Caki2 (cell line): ENCODE measurements at regions not wholly inside any gene's neighbourhood (a gene's known extent, or its start where the extent isn't known, plus 50 kb on each side); places are given as distances from the start of the nearest gene placed in this dataset.

Experiments
- DNase-seq: peaks from one replicate; pipeline ENCODE4 v3.0.0-alpha.2; 2015; ENCODE audit warnings: low read depth
- in situ Hi-C: cut with HindIII; loops from 2 replicates; pipeline ENCODE4 v1.10.0; 2016; ENCODE audit warnings: low sequenced_read_pairs, low pct_unique_long_range_greater_than_20kb, mixed read lengths

DNA sequence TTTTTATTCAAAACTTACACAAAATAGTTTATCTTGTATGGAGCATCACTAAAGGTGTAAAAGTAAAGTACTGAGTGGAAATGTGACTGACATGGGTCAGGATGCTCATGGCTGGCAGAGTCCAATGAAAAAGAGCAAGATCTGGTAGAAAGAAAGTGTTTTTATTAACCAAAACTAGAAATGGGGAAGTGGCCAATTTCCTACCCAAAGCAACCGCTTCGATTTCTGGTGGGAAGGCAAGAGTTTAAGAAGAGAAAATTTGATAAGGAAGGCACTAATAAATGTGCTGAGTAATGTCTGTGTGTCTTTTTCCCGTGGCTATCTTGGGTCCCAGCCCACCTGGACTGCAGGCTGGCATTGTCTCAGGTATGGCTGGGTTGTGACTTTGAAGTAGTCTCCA is 277.7 kb downstream of the ANKRD7 start:
- in situ Hi-C loops = no loop called here
- no peak for DNase-seq

DNA sequence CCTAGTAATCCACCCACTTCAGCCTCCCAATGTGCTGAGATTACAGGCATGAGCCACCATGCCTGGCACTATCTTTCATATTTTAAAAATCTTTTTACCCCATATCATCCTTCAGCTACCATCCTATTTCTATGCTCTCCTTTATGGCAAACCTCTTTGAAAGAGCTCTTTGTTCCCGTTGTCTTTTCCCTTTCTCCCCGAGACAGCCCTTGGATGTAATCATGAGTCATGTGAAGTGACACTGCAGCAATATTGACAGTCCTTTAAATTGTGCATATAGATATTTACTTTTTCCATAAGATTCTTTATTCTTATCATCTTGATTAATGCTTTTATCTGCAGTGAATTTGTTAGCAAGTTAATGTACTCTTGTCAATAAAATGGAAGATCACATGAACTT is 286.6 kb downstream of the ANKRD7 start:
- DNase-seq = no peak
- in situ Hi-C loops = no loop called here

DNA sequence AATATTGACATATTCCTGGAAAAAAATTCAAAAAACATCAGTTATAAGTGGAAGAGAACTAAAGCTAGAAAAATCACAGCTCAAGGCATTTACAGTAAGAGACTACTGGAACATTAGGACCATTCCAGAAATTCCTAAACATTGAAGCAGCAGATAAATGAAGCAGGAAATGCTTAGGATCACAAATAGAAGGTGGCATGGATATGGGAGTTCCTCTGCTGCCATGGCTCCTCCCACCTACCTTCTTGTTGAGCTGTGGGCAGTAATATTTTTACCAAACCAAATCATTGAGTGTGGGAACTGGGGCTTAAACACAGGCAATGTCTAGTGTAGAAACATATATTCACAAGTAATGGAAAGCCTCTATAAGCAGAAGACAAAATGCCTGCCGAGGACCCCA is 292.8 kb downstream of the ANKRD7 start:
- in situ Hi-C loops = no loop called here
- DNase-seq = no peak

DNA sequence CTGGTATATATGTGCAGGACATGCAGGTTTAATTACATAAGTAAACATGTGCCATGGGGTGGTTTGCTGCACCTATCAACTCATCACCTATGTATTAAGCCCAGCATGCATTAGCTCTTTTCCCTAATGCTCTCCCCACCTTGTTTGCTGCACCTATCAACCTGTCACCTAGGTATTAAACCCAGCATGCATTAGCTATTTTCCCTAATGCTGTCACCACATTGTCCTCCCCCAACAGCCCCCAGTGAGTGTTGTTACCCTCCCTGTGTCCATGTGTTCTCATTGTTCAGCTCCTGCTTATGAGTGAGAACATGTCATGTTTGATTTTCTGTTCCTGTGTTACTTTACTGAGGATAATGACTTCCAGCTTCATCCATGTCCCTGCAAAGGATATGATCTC is 300.5 kb downstream of the ANKRD7 start:
- in situ Hi-C loops = no loop called here
- no peak for DNase-seq

DNA sequence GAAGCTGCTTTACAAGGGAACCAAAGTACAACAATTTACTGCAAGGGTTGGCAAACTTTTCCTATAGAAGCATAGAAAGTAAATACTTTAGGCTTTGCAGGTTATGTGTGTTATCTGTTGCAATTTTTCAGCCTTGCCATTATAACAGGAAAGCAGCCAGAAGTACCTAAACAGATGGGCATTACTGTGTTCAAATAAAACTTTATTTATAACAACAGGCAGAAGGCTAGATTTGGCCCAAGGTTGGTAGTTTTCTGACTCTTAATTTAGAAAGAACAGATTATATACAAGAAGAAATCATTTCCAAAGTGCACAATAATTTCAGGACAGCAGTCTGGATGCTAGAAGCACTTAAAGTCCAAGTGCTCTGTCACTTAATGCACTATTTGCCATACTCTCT is 307.1 kb downstream of the ANKRD7 start:
- in situ Hi-C loops = no loop called here
- no peak for DNase-seq

DNA sequence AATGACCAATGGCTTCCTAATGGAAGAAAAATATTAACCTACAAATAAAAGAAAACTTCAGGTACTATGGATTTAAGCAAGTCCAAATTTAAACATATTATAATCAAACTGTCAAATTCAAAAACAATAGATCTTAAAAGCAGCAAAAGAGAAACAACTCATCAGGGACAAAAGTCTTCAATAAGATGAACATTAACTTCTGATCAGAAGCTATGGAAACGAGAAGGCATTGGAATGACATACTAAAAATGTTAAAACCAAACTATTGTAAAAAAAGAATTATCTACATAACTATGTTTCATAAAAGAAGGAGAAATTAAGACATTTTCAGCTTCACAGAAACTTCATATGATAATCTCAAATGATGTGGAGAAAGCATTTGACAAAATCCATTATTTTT is 334.7 kb downstream of the ANKRD7 start:
- no peak for DNase-seq
- in situ Hi-C loops = no loop called here

DNA sequence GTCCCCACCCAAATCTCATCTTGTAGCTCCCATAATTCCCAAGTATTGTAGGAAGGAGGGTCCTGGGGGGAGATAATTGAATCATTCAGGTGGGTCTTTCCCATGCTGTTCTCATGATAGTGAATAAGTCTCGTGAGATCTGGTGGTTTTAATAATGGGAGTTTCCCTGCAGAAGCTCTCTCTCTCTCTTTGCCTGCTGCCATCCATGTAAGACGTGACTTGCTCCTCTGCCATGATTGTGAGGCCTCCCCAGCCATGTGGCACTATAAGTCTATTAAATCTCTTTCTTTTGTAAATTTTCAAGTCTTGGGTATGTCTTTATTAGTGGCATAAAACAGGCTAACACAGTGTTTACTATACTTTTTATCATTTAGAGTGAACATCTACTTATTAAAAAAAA is 338.8 kb downstream of the ANKRD7 start:
- in situ Hi-C loops = no loop called here
- DNase-seq = no peak

DNA sequence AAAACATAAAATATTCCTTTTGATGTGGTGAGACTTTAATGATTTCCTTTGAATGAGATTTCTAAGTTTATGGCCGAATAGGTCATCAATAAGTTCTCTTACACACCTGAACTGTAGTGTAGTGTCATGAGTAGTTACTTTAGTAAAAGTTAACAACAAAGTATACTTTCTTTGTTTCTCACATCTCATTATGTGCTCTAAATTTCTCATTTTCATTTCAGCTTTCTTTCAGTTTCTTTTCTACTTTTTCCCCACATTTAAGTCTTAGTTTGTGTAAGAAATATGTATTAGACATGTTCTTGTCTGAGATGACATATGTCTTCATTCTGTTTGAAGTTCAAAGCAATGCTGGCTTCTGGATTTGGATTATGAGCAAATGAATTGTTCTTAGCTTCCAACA is 348.1 kb downstream of the ANKRD7 start:
- DNase-seq = no peak
- in situ Hi-C loops = no loop called here

DNA sequence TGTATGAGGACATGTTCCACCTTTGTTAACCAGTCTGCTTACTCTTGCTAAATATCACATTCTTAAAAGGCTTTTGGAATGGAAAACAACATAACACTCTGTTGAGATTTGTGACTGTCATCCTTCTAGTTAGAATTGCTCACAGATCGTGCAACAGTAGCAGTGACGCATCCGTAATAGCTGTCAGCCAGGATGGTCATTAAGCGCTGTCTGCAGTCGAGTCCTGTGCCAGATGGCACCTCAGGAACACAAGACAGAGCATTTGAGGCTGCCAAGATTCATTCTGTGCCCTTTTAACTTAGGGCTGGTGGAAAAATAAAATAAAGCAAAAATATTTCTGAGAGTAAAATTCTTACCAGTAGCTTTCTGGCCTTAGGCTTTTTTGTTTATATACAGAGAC is 348.6 kb downstream of the ANKRD7 start:
- in situ Hi-C loops = no loop called here
- no peak for DNase-seq

DNA sequence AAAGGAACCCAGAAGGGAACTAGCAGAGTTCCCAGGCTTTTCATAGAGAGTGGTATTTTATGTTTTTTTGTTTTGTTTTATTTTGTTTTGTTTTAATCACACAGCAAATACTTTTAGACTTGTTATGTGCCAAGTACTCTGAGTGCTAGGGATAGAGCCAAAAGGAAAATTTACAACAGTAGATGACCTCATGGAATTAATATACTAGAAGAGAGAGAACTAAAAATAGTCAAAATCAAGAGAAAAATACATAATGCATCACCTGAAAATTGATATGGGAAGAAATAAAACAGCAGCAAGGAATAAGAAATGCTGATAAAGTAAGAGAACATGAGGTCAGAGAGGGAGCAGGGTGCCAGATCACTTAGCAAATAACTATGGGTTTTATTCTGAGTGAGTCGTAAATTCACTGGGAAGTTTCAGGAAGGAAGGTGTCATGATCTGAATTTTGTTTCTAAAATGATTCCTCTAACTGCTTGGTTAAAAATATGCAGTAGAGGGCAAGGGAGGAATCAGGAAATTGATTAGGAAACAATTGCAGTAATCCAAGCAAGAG is 351.0 kb downstream of the ANKRD7 start:
- DNase-seq = no peak

DNA sequence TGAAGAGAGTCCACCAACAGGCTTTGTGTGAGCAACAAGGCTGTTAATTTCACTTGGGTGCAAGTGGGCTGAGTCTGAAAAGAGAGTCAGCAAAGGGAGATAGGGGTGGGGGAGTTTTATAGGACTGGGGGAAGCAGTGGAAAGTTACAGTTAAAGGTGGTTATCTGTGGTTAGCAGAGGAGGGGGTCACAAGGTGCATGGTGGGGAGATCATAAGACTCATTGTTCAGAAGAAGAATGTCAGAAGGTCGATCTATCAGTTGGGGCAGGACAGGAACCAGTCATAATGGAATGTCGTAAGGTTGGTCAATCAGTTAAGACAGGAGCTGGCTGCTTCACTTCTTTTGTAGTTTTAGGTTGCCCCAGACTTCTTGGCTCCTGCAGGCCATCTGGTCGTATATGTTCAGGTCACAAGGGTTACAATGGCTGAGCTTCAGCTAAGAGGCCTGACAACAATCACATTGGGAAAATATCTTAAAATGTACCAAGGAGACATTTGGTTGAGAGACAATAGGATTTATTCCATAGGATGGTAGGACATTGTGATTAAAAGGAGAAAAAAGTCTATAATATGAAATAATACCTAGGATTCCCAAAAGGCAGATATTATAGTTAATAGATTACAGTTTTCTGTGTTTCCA is 356.4 kb downstream of the ANKRD7 start:
- in situ Hi-C loops = no loop called here
- no peak for DNase-seq

More for the DNA sequence above, 351.0 kb downstream of the ANKRD7 start:
- in situ Hi-C loops = no loop called here

DNA sequence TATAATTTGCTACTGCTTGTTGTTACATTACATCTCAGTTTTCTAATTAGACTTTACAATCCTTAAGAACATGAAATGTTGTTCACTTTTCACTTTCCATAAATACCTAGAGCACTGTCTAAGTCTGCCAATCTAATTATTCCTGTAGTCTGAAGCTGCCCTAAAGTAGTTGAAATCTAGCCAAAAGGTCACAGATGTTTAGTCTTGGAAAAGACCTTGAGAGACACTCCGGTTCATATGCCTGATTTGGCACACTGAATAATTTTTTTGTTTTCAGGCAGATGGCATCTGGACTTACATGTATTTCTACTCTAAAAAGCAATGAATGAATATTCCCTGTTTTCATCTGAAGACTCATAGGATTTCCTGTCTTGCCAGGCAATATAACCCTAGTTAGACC is 359.1 kb downstream of the ANKRD7 start:
- in situ Hi-C loops = no loop called here
- DNase-seq = no peak

DNA sequence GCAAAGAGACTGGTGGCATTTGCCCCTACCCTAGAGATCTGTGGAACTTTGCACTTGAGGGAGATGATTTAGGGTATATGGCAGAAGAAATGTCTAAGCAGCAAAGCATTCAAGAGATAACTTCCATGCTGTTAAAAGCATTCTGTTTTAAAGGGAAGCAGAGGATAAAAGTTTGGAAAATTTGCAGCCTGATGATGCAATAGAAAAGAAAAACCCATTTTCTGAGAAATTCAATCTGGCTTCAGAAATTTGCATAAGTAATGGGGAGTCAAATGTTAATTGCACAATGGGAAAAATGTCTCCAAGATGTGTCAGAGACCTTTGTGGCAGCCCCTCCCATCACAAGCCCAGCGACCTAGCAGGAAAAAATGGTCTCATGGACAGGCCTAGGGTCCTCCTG is 361.7 kb downstream of the ANKRD7 start:
- in situ Hi-C loops = no loop called here
- DNase-seq = no peak

DNA sequence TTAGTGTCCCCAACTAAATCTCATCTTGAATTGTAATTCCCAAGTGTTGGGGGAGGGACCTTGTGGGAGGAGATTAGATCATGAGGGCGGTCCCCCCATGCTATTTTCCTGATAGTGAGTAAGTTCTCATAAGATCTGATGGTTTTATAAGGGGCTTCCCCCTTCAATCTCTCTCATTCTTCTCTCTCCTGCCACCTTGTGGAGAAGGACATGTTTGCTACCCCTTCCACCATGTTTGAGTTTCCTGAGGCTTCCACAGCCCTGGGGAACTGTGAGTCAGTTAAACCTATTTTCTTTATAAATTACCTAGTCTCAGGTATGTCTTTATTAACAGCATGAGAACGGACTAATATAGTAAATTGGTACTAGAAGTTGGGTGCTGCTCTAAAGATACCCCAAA is 365.6 kb downstream of the ANKRD7 start:
- in situ Hi-C loops = no loop called here
- DNase-seq = peak; percentile 16

DNA sequence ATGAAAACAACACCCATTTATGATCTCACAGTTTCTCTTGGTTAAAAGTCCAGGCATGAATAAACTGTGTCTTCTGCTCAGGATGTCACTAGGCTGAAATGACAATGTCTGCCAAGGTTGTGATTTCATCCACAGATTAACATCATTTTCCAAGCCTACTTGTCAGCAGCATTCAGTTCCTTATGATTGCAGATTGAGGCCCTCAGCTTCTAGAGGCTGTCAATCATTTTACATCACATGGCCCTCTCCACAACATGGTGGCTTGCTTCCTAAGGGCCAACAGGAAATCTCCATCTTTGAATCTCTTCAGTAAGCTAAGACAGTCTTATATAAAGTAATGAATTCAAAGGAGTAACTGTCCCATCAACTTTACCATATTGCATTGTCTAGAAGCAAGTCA is 377.6 kb downstream of the ANKRD7 start:
- no peak for DNase-seq
- in situ Hi-C loops = no loop called here

DNA sequence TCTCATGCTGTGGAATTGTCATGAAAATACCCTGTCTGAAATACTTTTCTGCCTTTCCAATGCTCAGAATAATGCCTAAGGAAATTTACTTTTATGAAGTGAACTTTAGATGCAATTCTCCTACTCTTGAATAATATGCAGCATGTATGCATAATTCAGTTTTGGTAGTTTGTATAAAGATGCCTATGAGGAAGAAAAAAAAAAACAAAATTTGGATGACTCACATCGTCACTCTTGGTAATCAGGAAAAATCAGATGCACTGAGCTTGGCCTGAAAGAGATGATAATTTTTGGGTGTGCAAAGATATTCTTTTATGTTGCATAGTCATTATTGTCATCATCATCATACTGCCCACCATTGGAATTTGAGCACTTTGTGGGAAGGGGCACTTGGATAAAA is 382.1 kb downstream of the ANKRD7 start:
- no peak for DNase-seq
- in situ Hi-C loops = no loop called here

DNA sequence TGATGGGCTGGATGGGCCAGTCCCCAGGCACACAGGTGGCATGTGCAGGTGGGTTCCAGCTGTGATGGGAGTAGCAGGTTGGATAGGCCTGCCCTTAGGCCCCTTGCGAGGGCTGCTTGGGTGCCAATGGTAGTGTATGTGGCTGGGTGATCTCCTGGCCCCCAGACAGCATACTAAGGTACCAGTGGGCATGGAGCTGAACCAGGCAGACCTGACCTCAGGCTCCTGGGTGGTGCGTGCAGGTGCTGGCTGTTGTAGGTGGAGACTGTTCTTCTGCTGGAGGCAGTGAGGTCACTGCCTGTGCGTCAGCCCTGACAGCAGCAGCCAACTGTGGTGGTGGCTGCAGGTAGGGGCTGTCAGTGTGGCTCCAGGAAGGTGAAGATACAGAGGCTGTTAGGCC is 384.7 kb downstream of the ANKRD7 start:
- in situ Hi-C loops = no loop called here
- no peak for DNase-seq

DNA sequence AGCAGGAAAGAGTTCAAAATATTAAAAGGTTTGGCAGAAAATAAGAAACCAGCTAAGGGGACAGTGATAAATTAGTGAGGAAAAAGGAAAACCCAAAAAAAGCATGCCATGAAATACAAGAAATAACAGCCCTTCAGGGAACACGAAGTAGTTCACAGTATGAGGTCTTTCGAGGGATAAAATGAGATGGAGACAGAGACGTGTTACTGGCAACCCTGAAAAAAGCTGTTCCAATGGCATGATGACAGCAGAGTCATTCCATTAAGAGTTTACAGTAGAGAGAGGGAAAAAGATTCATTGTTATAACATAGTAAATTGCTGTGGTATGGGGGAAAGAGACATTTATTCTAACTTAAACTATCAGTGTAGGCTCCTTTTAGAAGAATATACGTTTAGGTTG is 391.2 kb downstream of the ANKRD7 start:
- in situ Hi-C loops = no loop called here
- no peak for DNase-seq

DNA sequence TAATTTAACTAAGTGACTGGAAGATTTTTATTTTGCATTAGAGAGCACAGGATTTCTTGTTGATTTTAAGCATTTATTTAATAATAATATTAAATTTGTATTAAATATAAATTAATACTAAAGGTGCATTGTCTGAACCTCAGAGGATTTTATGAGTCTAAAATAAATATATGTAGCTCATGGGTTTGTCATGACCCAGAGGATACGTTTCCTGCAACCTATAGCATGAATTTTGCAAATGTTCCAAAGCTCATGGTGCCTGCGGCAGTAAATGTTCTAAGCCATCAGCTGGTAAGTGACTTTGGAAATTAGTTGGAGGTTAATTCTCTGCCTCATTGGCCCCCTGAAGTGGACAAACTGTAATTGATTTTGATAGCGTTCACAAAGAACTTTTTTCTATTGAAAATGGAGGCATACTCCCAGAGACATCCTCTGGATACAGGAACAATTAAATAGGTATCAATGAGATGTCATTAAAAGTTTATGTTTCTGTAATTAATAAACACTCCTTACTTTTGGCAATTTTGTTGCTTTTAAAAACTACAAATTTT is 397.4 kb downstream of the ANKRD7 start:
- no peak for DNase-seq
- in situ Hi-C loops = no loop called here

DNA sequence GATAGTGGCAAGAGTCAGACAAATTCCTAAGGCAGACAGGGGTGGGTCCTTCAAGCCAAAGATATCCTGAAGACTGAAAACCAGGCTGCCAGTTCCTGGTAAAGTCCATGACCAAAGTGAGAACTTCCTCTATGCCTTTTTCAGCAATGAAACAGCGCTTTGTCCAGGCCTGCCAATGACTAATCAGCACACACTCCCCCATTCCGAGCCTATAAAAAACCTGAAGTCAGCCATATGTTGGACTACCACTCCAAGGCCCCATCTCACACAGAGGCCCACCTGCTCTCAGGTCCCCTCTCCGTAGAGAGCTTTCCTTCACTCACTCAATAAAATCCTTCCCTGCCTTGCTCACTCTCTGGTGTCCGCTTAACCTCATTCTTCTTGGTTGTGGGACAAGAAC is 402.2 kb downstream of the ANKRD7 start:
- DNase-seq = no peak
- in situ Hi-C loops = no loop called here
